H1 (cell line): ENCODE measurements at regions not wholly inside any gene's neighbourhood (a gene's known extent, or its start where the extent isn't known, plus 50 kb on each side); places are given as distances from the start of the nearest gene placed in this dataset.

Source experiments
- CTCF ChIA-PET: fragments of 300-600 bp; sonication (Branson Sonifier 250); formaldehyde crosslinking; loops from one replicate; lab custom pipeline; 2021; ENCODE audit not compliant: partially characterized antibody; lab: Charles Lee
- POLR2A ChIA-PET: fragments of 300-600 bp; sonication (Branson Sonifier 250); formaldehyde crosslinking; loops from one replicate; lab custom pipeline; 2021; ENCODE audit warnings: inconsistent platforms; ENCODE audit not compliant: partially characterized antibody; lab: Charles Lee
- DNase-seq, 2 experiments: peaks; one replicate each; pipeline versions ENCODE4 v3.0.0 to v3.0.0-alpha.2; 2010 to 2022; ENCODE audit warnings: low spot score in 2 of 2, low read depth in 1 of 2, mixed read lengths in 1 of 2
- FAIRE-seq: peaks from 2 replicates; lab custom pipeline; 2011; peaks lifted over from hg19 to GRCh38; lab: Jason Lieb, UNC
- H2AFZ ChIP-seq: 2 replicates; pipeline ENCODE4 v1.8.1; 2012; ENCODE audit warnings: low read length, inconsistent platforms
- H2AK5ac ChIP-seq: 2 replicates; pipeline ENCODE4 v1.6.1; 2013; ENCODE audit warnings: low read depth, low read length
- H2BK120ac ChIP-seq: replicated peaks from 2 replicates; pipeline ENCODE3; 2013; ENCODE audit warnings: low read depth, low read length, inconsistent platforms
- H2BK12ac ChIP-seq: 2 replicates; pipeline ENCODE4 v1.6.1; 2013; ENCODE audit warnings: low read depth, low read length
- H2BK15ac ChIP-seq: 2 replicates; pipeline ENCODE4 v1.6.1; 2013; ENCODE audit warnings: low read length
- H2BK20ac ChIP-seq: 2 replicates; pipeline ENCODE4 v1.6.1; 2013; ENCODE audit warnings: low read length
- H2BK5ac ChIP-seq: 2 replicates; pipeline ENCODE4 v1.6.1; 2013; ENCODE audit warnings: low read depth, low read length
- H3K14ac ChIP-seq: 2 replicates; pipeline ENCODE4 v1.6.1; 2013; ENCODE audit warnings: inconsistent platforms; ENCODE audit not compliant: insufficient read length
- H3K18ac ChIP-seq: 2 replicates; pipeline ENCODE4 v1.6.1; 2013; ENCODE audit warnings: low read length; ENCODE audit errors: extremely low read depth
- H3K23ac ChIP-seq: 2 replicates; pipeline ENCODE4 v1.6.1; 2013; ENCODE audit warnings: inconsistent platforms; ENCODE audit not compliant: insufficient read length
- H3K23me2 ChIP-seq: 2 replicates; pipeline ENCODE4 v1.6.1; 2013; ENCODE audit warnings: low read depth, low read length
- H3K27ac ChIP-seq: 2 replicates; pipeline ENCODE4 v1.6.1; 2011; ENCODE audit warnings: low read depth, low read length, inconsistent platforms
- H3K27me3 ChIP-seq, 4 experiments: replicated peaks in 1 of 4; 1 replicate in 1 of 4; 2 replicates in 3 of 4; pipeline versions ENCODE4 v1.6.1 to v1.8.1; 2011 to 2013; ENCODE audit warnings: low read length in 3 of 4, mild to moderate bottlenecking in 3 of 4, inconsistent platforms in 2 of 4, mixed read lengths in 2 of 4, moderate library complexity in 1 of 4; ENCODE audit not compliant: control insufficient read depth in 3 of 4, insufficient read depth in 3 of 4; ENCODE audit errors: extremely low read depth in 1 of 4
- H3K36me3 ChIP-seq, 4 experiments: 2 replicates each; pipeline versions ENCODE4 v1.6.1 to v1.8.1; 2011 to 2013; ENCODE audit warnings: mild to moderate bottlenecking in 4 of 4, low read length in 3 of 4, moderate library complexity in 2 of 4, control low read depth in 1 of 4, inconsistent platforms in 1 of 4; ENCODE audit not compliant: insufficient read depth in 4 of 4, control insufficient read depth in 2 of 4
- H3K4ac ChIP-seq: replicated peaks from 2 replicates; pipeline ENCODE3; 2013; ENCODE audit warnings: low read length, low read depth, mixed read lengths, inconsistent platforms; ENCODE audit not compliant: insufficient read length
- H3K4me1 ChIP-seq, 4 experiments: replicated peaks in 1 of 4; 1 replicate in 1 of 4; 2 replicates in 3 of 4; pipeline versions ENCODE4 v1.6.1 to v1.8.1; 2011 to 2013; ENCODE audit warnings: low read length in 3 of 4, inconsistent platforms in 2 of 4, mixed read lengths in 1 of 4; ENCODE audit not compliant: insufficient read depth in 4 of 4, control insufficient read depth in 3 of 4
- H3K4me2 ChIP-seq, 2 experiments: 2 replicates each; pipeline versions ENCODE4 v1.6.1 to v1.8.1; 2011 to 2013; ENCODE audit warnings: low read depth in 2 of 2, low read length in 2 of 2, control low read depth in 1 of 2, inconsistent platforms in 1 of 2, mild to moderate bottlenecking in 1 of 2; ENCODE audit not compliant: insufficient read depth in 1 of 2
- H3K4me3 ChIP-seq, 4 experiments: fragments of 200-600, 300-600 bp in 1 of 4; sonication (generic), shearing (Covaris generic), sonication (Bioruptor Twin) in 1 of 4; 2 replicates each; pipeline versions ENCODE4 v1.5.1 to v1.8.1; 2011 to 2016; ENCODE audit warnings: low read length in 4 of 4, low read depth in 3 of 4, control low read depth in 2 of 4, inconsistent platforms in 2 of 4, mild to moderate bottlenecking in 2 of 4, mixed read lengths in 1 of 4, moderate library complexity in 1 of 4; ENCODE audit not compliant: insufficient read depth in 2 of 4; ENCODE audit errors: extremely low read depth in 1 of 4
- H3K56ac ChIP-seq: replicated peaks from 2 replicates; pipeline ENCODE3; 2013; ENCODE audit warnings: low read depth, mild to moderate bottlenecking, mixed read lengths, low read length, inconsistent platforms; ENCODE audit not compliant: insufficient read length
- H3K79me1 ChIP-seq: 2 replicates; pipeline ENCODE4 v1.6.1; 2013; ENCODE audit warnings: low read depth, low read length, control low read depth
- H3K79me2 ChIP-seq, 2 experiments: 2 replicates each; pipeline versions ENCODE4 v1.6.1 to v1.8.1; 2012 to 2013; ENCODE audit warnings: low read length in 2 of 2, mild to moderate bottlenecking in 2 of 2, inconsistent platforms in 1 of 2; ENCODE audit not compliant: insufficient read depth in 2 of 2, control insufficient read depth in 1 of 2
- H3K9ac ChIP-seq, 4 experiments: replicated peaks in 1 of 4; 1 replicate in 1 of 4; 2 replicates in 3 of 4; pipeline versions ENCODE4 v1.6.1 to v1.8.1; 2011 to 2013; ENCODE audit warnings: low read depth in 3 of 4, low read length in 3 of 4, control low read depth in 2 of 4, mild to moderate bottlenecking in 2 of 4, moderate library complexity in 2 of 4, inconsistent platforms in 1 of 4; ENCODE audit errors: extremely low read depth in 1 of 4
- H3K9me3 ChIP-seq, 2 experiments: 2 replicates each; pipeline versions ENCODE4 v1.6.1 to v1.8.1; 2012 to 2013; ENCODE audit warnings: mild to moderate bottlenecking in 2 of 2, moderate library complexity in 2 of 2, control low read depth in 1 of 2, inconsistent platforms in 1 of 2, low read depth in 1 of 2, low read length in 1 of 2, mixed read lengths in 1 of 2; ENCODE audit not compliant: insufficient read depth in 2 of 2
- H4K20me1 ChIP-seq, 2 experiments: replicated peaks in 1 of 2; 2 replicates each; pipeline versions ENCODE3 to v1.8.1; 2011 to 2013; ENCODE audit warnings: inconsistent platforms in 2 of 2, low read length in 2 of 2, mild to moderate bottlenecking in 1 of 2; ENCODE audit not compliant: insufficient read depth in 2 of 2, control insufficient read depth in 1 of 2
- H4K5ac ChIP-seq: 2 replicates; pipeline ENCODE4 v1.6.1; 2013; ENCODE audit warnings: low read length, low read depth, mixed read lengths, inconsistent platforms; ENCODE audit not compliant: insufficient read length
- H4K8ac ChIP-seq: 2 replicates; pipeline ENCODE4 v1.8.0; 2013; ENCODE audit warnings: mild to moderate bottlenecking, moderate library complexity, low read length, inconsistent platforms; ENCODE audit not compliant: insufficient read depth; ENCODE audit errors: extremely low read depth
- H4K91ac ChIP-seq: replicated peaks from 2 replicates; pipeline ENCODE3; 2013; ENCODE audit warnings: low read length, mixed read lengths, inconsistent platforms; ENCODE audit not compliant: insufficient read length
- RAD21 ChIP-seq, 2 experiments: IDR thresholded peaks in 1 of 2; conservative IDR thresholded peaks in 1 of 2; 2 replicates each; pipeline ENCODE4 v1.6.1; 2011; ENCODE audit warnings: low read depth in 2 of 2, low read length in 2 of 2, improper control_type of control experiment in 1 of 2, inconsistent platforms in 1 of 2, mild to moderate bottlenecking in 1 of 2, moderate library complexity in 1 of 2
- TCF12 ChIP-seq: IDR thresholded peaks from 2 replicates; pipeline ENCODE4 v1.6.1; 2011; ENCODE audit warnings: low read depth, mild to moderate bottlenecking, low read length
- WGBS, 2 experiments: shearing (Covaris generic) in 1 of 2; methylation state at CpG; one replicate each; pipeline versions ENCODE4 v1.1.6 to v1.1.7; 2013 to 2015; ENCODE audit warnings: low lambda C conversion rate in 2 of 2, mixed read lengths in 2 of 2, inconsistent platforms in 1 of 2, low coverage in 1 of 2, missing lambda C conversion rate in 1 of 2; ENCODE audit not compliant: insufficient replicate concordance in 2 of 2, insufficient coverage in 1 of 2, insufficient read length in 1 of 2; ENCODE audit errors: extremely low coverage in 1 of 2, missing lambda C conversion rate in 1 of 2; 5-methylcytosine and 5-hydroxymethylcytosine counted together

- H3K27ac ChIP-seq, result no peak overlapping the region
- no peak overlapping the region for H3K4me2 ChIP-seq
- no peak for DNase-seq
- no peak overlapping the region for H3K9ac ChIP-seq
- no peak overlapping the region for H4K91ac ChIP-seq
- no peak overlapping the region for H3K23ac ChIP-seq
- no peak overlapping the region for H3K4ac ChIP-seq
- no peak overlapping the region for H3K14ac ChIP-seq
- POLR2A ChIA-PET, result no interaction called here
- no peaks in the 10 kb centered on the region for H3K9me3 ChIP-seq
- FAIRE-seq, result no peak
- WGBS, 2 experiments, result 96% methylated on average over 5 of the region's 5 CpGs; no CpG with 5 or more reads in 1 of the 2 experiments
- CTCF ChIA-PET, result no interaction called here
- H3K79me1 ChIP-seq, result no peaks in the 10 kb centered on the region
- H4K20me1 ChIP-seq, result no peaks in the 10 kb centered on the region
- H3K56ac ChIP-seq, result no peak overlapping the region
- no peak overlapping the region for H2BK20ac ChIP-seq
- H2AFZ ChIP-seq, result no peak overlapping the region
- H3K18ac ChIP-seq, result no peak overlapping the region
- H2BK5ac ChIP-seq, result no peak overlapping the region
- H3K4me1 ChIP-seq, result no peaks in the 10 kb centered on the region
- H3K79me2 ChIP-seq, result no peaks in the 10 kb centered on the region
- no peak overlapping the region for H2AK5ac ChIP-seq
- no peak overlapping the region for H4K8ac ChIP-seq
- H2BK15ac ChIP-seq, result no peak overlapping the region
- H4K5ac ChIP-seq, result no peak overlapping the region
- H2BK12ac ChIP-seq, result no peak overlapping the region
- no peaks in the 10 kb centered on the region for H3K23me2 ChIP-seq
- H3K4me3 ChIP-seq, result no peak overlapping the region
- no peak overlapping the region for H2BK120ac ChIP-seq
- no peaks in the 10 kb centered on the region for H3K27me3 ChIP-seq
- no peaks in the 10 kb centered on the region for H3K36me3 ChIP-seq
- TF ChIP-seq RAD21 (IDR thresholded peaks at IDR 0.05 in 1 of 2, conservative IDR thresholded peaks at IDR 0.05 in 1 of 2; ENCODE audit: low read depth in 2 of 2, low read length in 2 of 2) (no peak), TCF12 (no peak)
Observed at GRCh38 chr10:10101106-10101505, 916.6 kb upstream of the CELF2 start.
